Ishikawa (cell line): ENCODE measurements at regions not wholly inside any gene's neighbourhood (a gene's known extent, or its start where the extent isn't known, plus 50 kb on each side); places are given as distances from the start of the nearest gene placed in this dataset.

ENCODE experiments used
- CEBPB ChIP-seq: IDR thresholded peaks from 2 replicates; pipeline ENCODE4 v1.6.1; 2012
- EGR1 ChIP-seq: IDR thresholded peaks from 2 replicates; pipeline ENCODE4 v1.6.1; 2012
- EP300 ChIP-seq: IDR thresholded peaks from 2 replicates; pipeline ENCODE4 v1.6.1; 2012; ENCODE audit warnings: borderline replicate concordance
- FOXM1 ChIP-seq: IDR thresholded peaks from 2 replicates; pipeline ENCODE4 v1.6.1; 2012; ENCODE audit warnings: low read depth, borderline replicate concordance
- TAF1 ChIP-seq: IDR thresholded peaks from 2 replicates; pipeline ENCODE4 v1.6.1; 2012; ENCODE audit warnings: low read depth, mild to moderate bottlenecking
- YY1 ChIP-seq: IDR thresholded peaks from 2 replicates; pipeline ENCODE4 v1.6.1; 2012; ENCODE audit warnings: low read depth
- ZBTB7A ChIP-seq: IDR thresholded peaks from 2 replicates; pipeline ENCODE4 v1.6.1; 2012; ENCODE audit warnings: low read depth
- TF ChIP-seq, protein P1 (sequence below): IDR thresholded peaks from 2 replicates; pipeline ENCODE4 v1.6.1; 2012; ENCODE audit warnings: low read depth, mild to moderate bottlenecking
- TF ChIP-seq, protein P2 (sequence below): IDR thresholded peaks from 2 replicates; pipeline ENCODE4 v1.6.1; 2012

DNA sequence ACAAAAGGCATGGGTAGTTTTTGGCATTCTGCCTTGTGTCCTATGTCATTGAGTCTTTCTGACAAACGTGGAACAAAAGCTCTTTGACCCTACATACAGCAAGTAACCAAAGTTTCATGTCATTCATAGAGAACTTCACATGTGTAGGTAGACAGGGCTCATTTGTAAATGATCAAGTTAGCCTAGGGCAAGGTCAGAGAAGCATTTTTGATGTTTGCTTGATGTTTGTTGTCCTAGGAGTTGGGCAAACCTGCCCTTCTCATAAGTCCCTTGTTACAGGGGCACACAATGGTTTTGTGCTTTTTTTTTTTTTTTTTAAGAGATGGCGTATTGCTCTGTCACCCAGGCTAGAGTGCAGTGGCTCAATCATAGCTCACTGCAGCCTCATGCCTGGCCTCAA lies 83.3 kb upstream of the FAM136A start:
- TF ChIP-seq YY1: no peak
- TF ChIP-seq EP300: no peak
- TF ChIP-seq, protein P1, sequence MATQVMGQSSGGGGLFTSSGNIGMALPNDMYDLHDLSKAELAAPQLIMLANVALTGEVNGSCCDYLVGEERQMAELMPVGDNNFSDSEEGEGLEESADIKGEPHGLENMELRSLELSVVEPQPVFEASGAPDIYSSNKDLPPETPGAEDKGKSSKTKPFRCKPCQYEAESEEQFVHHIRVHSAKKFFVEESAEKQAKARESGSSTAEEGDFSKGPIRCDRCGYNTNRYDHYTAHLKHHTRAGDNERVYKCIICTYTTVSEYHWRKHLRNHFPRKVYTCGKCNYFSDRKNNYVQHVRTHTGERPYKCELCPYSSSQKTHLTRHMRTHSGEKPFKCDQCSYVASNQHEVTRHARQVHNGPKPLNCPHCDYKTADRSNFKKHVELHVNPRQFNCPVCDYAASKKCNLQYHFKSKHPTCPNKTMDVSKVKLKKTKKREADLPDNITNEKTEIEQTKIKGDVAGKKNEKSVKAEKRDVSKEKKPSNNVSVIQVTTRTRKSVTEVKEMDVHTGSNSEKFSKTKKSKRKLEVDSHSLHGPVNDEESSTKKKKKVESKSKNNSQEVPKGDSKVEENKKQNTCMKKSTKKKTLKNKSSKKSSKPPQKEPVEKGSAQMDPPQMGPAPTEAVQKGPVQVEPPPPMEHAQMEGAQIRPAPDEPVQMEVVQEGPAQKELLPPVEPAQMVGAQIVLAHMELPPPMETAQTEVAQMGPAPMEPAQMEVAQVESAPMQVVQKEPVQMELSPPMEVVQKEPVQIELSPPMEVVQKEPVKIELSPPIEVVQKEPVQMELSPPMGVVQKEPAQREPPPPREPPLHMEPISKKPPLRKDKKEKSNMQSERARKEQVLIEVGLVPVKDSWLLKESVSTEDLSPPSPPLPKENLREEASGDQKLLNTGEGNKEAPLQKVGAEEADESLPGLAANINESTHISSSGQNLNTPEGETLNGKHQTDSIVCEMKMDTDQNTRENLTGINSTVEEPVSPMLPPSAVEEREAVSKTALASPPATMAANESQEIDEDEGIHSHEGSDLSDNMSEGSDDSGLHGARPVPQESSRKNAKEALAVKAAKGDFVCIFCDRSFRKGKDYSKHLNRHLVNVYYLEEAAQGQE: no peak
- TF ChIP-seq, protein P2, sequence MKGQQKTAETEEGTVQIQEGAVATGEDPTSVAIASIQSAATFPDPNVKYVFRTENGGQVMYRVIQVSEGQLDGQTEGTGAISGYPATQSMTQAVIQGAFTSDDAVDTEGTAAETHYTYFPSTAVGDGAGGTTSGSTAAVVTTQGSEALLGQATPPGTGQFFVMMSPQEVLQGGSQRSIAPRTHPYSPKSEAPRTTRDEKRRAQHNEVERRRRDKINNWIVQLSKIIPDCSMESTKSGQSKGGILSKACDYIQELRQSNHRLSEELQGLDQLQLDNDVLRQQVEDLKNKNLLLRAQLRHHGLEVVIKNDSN: no peak
- TF ChIP-seq ZBTB7A: no peak
- no peak for TF ChIP-seq EGR1
- TF ChIP-seq FOXM1: no peak
- TF ChIP-seq CEBPB: no peak
- TF ChIP-seq TAF1: no peak
